DOHH2 (cell line): ENCODE measurements at regions not wholly inside any gene's neighbourhood (a gene's known extent, or its start where the extent isn't known, plus 50 kb on each side); places are given as distances from the start of the nearest gene placed in this dataset.

Experiments
- H3F3A ChIP-seq: fragments of 200-600 bp; sonication (generic), shearing (Covaris generic); 2 replicates; pipeline ENCODE4 v1.6.0; 2016; ENCODE audit warnings: antibody characterized with exemption, mild to moderate bottlenecking; ENCODE audit not compliant: control insufficient read depth, insufficient read depth
- H3K27ac ChIP-seq: fragments of 200-600 bp; sonication (generic); 2 replicates; pipeline ENCODE4 v1.5.1; 2014; ENCODE audit warnings: low read depth, mild to moderate bottlenecking, low read length, moderate library complexity
- H3K27me3 ChIP-seq: fragments of 200-600 bp; sonication (generic); 2 replicates; pipeline ENCODE4 v1.6.1; 2014; ENCODE audit warnings: mild to moderate bottlenecking, low read length, mixed read lengths; ENCODE audit not compliant: control insufficient read depth
- H3K36me3 ChIP-seq: fragments of 200-600 bp; sonication (generic); 2 replicates; pipeline ENCODE4 v1.6.1; 2014; ENCODE audit warnings: mild to moderate bottlenecking, low read length, moderate library complexity, mixed read lengths; ENCODE audit not compliant: control insufficient read depth
- H3K4me1 ChIP-seq: fragments of 200-600 bp; sonication (generic); 2 replicates; pipeline ENCODE4 v1.6.1; 2014; ENCODE audit warnings: mild to moderate bottlenecking, low read length, mixed read lengths; ENCODE audit not compliant: control insufficient read depth
- H3K4me2 ChIP-seq: fragments of 200-600 bp; sonication (generic); 2 replicates; pipeline ENCODE4 v1.6.0; 2014; ENCODE audit warnings: mild to moderate bottlenecking, low read length, moderate library complexity
- H3K4me3 ChIP-seq: fragments of 200-600 bp; sonication (generic); 2 replicates; pipeline ENCODE4 v1.5.1; 2014; ENCODE audit warnings: mild to moderate bottlenecking, low read length, mixed read lengths
- H3K79me2 ChIP-seq: fragments of 200-600 bp; sonication (generic); 2 replicates; pipeline ENCODE4 v1.6.1; 2014; ENCODE audit warnings: mild to moderate bottlenecking, low read length, mixed read lengths; ENCODE audit not compliant: control insufficient read depth
- H3K9me2 ChIP-seq: fragments of 200-600 bp; sonication (generic); replicated peaks from 2 replicates; pipeline ENCODE4 v1.6.1; 2014; ENCODE audit warnings: mild to moderate bottlenecking, low read length, mixed read lengths; ENCODE audit not compliant: control insufficient read depth
- H3K9me3 ChIP-seq: fragments of 200-600 bp; sonication (generic); 2 replicates; pipeline ENCODE4 v1.6.1; 2014; ENCODE audit warnings: antibody characterized with exemption, low read length, mixed read lengths; ENCODE audit not compliant: control insufficient read depth, insufficient read depth
- H4K20me1 ChIP-seq: fragments of 200-600 bp; sonication (generic); 2 replicates; pipeline ENCODE4 v1.6.0; 2014; ENCODE audit warnings: low read depth, mild to moderate bottlenecking, antibody characterized with exemption, low read length, moderate library complexity; ENCODE audit not compliant: control insufficient read depth, insufficient read depth
- EZH2phosphoT487 ChIP-seq: fragments of 200-600 bp; sonication (generic); IDR thresholded peaks from 2 replicates; pipeline ENCODE4 v1.6.1; 2017; ENCODE audit warnings: borderline replicate concordance, mild to moderate bottlenecking, antibody characterized with exemption, low read length, moderate library complexity, mixed read lengths
- TF ChIP-seq, protein P1 (sequence below): fragments of 200-600 bp; sonication (generic); IDR thresholded peaks from one replicate; pipeline ENCODE4 v1.5.1; 2014; ENCODE audit warnings: antibody characterized with exemption, mild to moderate bottlenecking, low read depth, low read length; ENCODE audit not compliant: poor library complexity, severe bottlenecking

DNA sequence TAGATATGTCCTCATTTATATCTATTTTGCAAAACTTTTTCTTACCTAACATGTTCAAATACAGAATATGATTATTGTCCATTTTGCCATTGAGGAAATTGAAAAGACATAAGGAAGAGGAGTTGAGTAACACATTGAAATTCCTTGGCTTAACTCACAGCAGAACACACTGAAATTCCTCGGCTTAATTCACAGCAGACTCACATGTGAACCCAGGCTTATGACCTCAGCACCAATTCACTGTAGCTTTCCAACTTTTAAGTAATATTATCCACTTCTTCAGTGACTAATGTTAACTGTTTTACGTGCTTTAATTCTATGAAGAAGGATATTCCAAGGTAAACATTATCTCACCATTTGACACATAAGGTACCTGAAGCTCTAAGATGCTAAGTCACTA, 597.5 kb upstream of the PFKP start:
- no peaks in the 10 kb centered on the region for H3K79me2 ChIP-seq
- no peaks in the 10 kb centered on the region for H3F3A ChIP-seq
- H3K9me2 ChIP-seq = no peaks in the 10 kb centered on the region
- no peak overlapping the region for H3K27ac ChIP-seq
- no peaks in the 10 kb centered on the region; the same call in 1 of the 2 replicates for H3K9me3 ChIP-seq
- no peaks in the 10 kb centered on the region for H4K20me1 ChIP-seq
- TF ChIP-seq, protein P1, sequence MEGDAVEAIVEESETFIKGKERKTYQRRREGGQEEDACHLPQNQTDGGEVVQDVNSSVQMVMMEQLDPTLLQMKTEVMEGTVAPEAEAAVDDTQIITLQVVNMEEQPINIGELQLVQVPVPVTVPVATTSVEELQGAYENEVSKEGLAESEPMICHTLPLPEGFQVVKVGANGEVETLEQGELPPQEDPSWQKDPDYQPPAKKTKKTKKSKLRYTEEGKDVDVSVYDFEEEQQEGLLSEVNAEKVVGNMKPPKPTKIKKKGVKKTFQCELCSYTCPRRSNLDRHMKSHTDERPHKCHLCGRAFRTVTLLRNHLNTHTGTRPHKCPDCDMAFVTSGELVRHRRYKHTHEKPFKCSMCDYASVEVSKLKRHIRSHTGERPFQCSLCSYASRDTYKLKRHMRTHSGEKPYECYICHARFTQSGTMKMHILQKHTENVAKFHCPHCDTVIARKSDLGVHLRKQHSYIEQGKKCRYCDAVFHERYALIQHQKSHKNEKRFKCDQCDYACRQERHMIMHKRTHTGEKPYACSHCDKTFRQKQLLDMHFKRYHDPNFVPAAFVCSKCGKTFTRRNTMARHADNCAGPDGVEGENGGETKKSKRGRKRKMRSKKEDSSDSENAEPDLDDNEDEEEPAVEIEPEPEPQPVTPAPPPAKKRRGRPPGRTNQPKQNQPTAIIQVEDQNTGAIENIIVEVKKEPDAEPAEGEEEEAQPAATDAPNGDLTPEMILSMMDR = no peak
- no peak for TF ChIP-seq EZH2phosphoT487
- H3K4me1 ChIP-seq = no peaks in the 10 kb centered on the region
- H3K36me3 ChIP-seq = no peaks in the 10 kb centered on the region
- H3K27me3 ChIP-seq = no peaks in the 10 kb centered on the region
- H3K4me2 ChIP-seq = no peak overlapping the region
- no peak overlapping the region for H3K4me3 ChIP-seq

DNA sequence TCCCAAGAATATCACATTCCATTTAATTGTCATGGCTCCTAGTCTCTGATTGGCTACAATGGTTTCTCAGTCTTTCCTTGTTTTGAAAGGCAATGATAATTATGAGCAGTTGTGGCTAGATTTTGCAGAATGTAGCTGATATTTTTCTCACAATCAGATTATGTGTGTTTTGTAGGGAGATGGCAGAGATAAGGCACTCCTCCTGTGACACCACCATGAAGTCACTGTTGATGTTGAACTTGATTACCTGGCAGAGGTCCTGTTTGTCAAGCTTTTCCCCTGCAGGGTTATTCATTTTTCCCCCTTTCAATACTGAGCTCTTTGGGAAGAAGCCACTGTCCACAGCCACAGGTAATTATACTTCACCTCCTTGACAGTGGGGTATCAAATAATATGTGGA, 602.9 kb upstream of the PFKP start:
- Histone ChIP-seq H4K20me1 (no peaks in the 10 kb centered on the region), H3K4me3 (no peak overlapping the region), H3K4me1 (no peaks in the 10 kb centered on the region), H3K4me2 (no peak overlapping the region), H3K27me3 (no peaks in the 10 kb centered on the region), H3K27ac (no peak overlapping the region), H3K36me3 (no peaks in the 10 kb centered on the region), H3K9me3 (no peaks in the 10 kb centered on the region), H3F3A (no peaks in the 10 kb centered on the region), H3K79me2 (no peaks in the 10 kb centered on the region), H3K9me2 (no peaks in the 10 kb centered on the region)
- TF ChIP-seq EZH2phosphoT487 = no peak
- TF ChIP-seq, protein P1 = no peak

DNA sequence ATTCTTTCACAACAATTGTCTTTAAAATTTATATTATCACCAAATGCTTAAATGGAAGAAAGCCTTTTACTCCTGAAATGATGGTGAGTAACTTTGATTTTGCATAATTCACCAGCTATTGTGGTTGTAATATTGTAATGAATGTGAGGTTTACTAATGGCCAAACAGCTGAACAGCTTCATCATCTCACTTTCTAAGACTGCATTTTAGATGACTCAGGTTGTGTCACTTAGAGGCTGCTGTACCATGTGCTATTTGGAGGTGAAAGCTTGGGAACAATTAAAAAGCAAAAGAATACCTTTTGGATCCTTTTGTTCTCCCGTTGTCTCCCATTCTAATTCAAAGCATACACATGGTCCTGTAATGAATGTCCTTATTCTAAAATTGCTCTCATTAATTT, 604.0 kb upstream of the PFKP start:
- Histone ChIP-seq H3K4me2 (no peak overlapping the region), H3K4me1 (no peaks in the 10 kb centered on the region), H3K9me2 (no peaks in the 10 kb centered on the region), H3K36me3 (no peaks in the 10 kb centered on the region), H3F3A (no peaks in the 10 kb centered on the region), H3K9me3 (no peaks in the 10 kb centered on the region), H3K27me3 (no peaks in the 10 kb centered on the region), H3K27ac (no peak overlapping the region), H3K79me2 (no peaks in the 10 kb centered on the region), H3K4me3 (no peak overlapping the region), H4K20me1 (no peaks in the 10 kb centered on the region)
- no peak for TF ChIP-seq EZH2phosphoT487
- TF ChIP-seq, protein P1 = no peak

DNA sequence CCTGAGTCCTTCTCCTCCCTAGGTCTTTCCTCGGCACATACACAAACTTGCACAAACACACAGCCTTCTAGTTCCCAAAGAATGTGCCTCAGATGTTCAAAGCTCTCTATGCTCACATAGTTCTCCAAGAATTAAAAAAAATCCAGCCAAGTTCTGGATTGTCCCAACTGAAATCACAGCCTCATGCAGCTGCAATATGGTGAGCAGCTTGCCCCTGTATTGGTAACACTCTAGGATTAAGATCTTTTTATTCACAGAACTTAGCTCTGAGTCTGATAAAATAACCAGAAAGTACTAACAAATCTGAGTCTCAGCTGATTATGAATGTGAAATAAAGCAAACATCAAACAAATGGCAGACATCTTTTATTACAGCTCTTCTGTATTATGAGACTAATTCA, 604.8 kb upstream of the PFKP start:
- Histone ChIP-seq H3K9me3 (no peaks in the 10 kb centered on the region), H4K20me1 (no peaks in the 10 kb centered on the region), H3K27ac (no peak overlapping the region), H3K27me3 (no peaks in the 10 kb centered on the region), H3K36me3 (no peaks in the 10 kb centered on the region), H3K79me2 (no peaks in the 10 kb centered on the region), H3K4me1 (no peaks in the 10 kb centered on the region), H3K4me3 (no peak overlapping the region), H3F3A (no peaks in the 10 kb centered on the region), H3K9me2 (no peaks in the 10 kb centered on the region), H3K4me2 (no peak overlapping the region)
- no peak for TF ChIP-seq EZH2phosphoT487
- TF ChIP-seq, protein P1 = no peak
